H1 (cell line): ENCODE measurements at regions not wholly inside any gene's neighbourhood (a gene's known extent, or its start where the extent isn't known, plus 50 kb on each side); places are given as distances from the start of the nearest gene placed in this dataset.
A peak's percentile ranks its signal among the peaks of the same experiment; 100 is the strongest.

Source experiments
- CTCF ChIA-PET: fragments of 300-600 bp; sonication (Branson Sonifier 250); formaldehyde crosslinking; loops from one replicate; lab custom pipeline; 2021; ENCODE audit not compliant: partially characterized antibody; lab: Charles Lee
- POLR2A ChIA-PET: fragments of 300-600 bp; sonication (Branson Sonifier 250); formaldehyde crosslinking; loops from one replicate; lab custom pipeline; 2021; ENCODE audit warnings: inconsistent platforms; ENCODE audit not compliant: partially characterized antibody; lab: Charles Lee
- DNase-seq, 2 experiments: peaks; one replicate each; pipeline versions ENCODE4 v3.0.0 to v3.0.0-alpha.2; 2010 to 2022; ENCODE audit warnings: low spot score in 2 of 2, low read depth in 1 of 2, mixed read lengths in 1 of 2
- FAIRE-seq: peaks from 2 replicates; lab custom pipeline; 2011; peaks lifted over from hg19 to GRCh38; lab: Jason Lieb, UNC
- H2AFZ ChIP-seq: 2 replicates; pipeline ENCODE4 v1.8.1; 2012; ENCODE audit warnings: low read length, inconsistent platforms
- H2AK5ac ChIP-seq: 2 replicates; pipeline ENCODE4 v1.6.1; 2013; ENCODE audit warnings: low read depth, low read length
- H2BK120ac ChIP-seq: replicated peaks from 2 replicates; pipeline ENCODE3; 2013; ENCODE audit warnings: low read depth, low read length, inconsistent platforms
- H2BK12ac ChIP-seq: 2 replicates; pipeline ENCODE4 v1.6.1; 2013; ENCODE audit warnings: low read depth, low read length
- H2BK15ac ChIP-seq: 2 replicates; pipeline ENCODE4 v1.6.1; 2013; ENCODE audit warnings: low read length
- H2BK20ac ChIP-seq: 2 replicates; pipeline ENCODE4 v1.6.1; 2013; ENCODE audit warnings: low read length
- H2BK5ac ChIP-seq: 2 replicates; pipeline ENCODE4 v1.6.1; 2013; ENCODE audit warnings: low read depth, low read length
- H3K14ac ChIP-seq: 2 replicates; pipeline ENCODE4 v1.6.1; 2013; ENCODE audit warnings: inconsistent platforms; ENCODE audit not compliant: insufficient read length
- H3K18ac ChIP-seq: 2 replicates; pipeline ENCODE4 v1.6.1; 2013; ENCODE audit warnings: low read length; ENCODE audit errors: extremely low read depth
- H3K23ac ChIP-seq: 2 replicates; pipeline ENCODE4 v1.6.1; 2013; ENCODE audit warnings: inconsistent platforms; ENCODE audit not compliant: insufficient read length
- H3K23me2 ChIP-seq: 2 replicates; pipeline ENCODE4 v1.6.1; 2013; ENCODE audit warnings: low read depth, low read length
- H3K27ac ChIP-seq: 2 replicates; pipeline ENCODE4 v1.6.1; 2011; ENCODE audit warnings: low read depth, low read length, inconsistent platforms
- H3K27me3 ChIP-seq, 4 experiments: replicated peaks in 1 of 4; 1 replicate in 1 of 4; 2 replicates in 3 of 4; pipeline versions ENCODE4 v1.6.1 to v1.8.1; 2011 to 2013; ENCODE audit warnings: low read length in 3 of 4, mild to moderate bottlenecking in 3 of 4, inconsistent platforms in 2 of 4, mixed read lengths in 2 of 4, moderate library complexity in 1 of 4; ENCODE audit not compliant: control insufficient read depth in 3 of 4, insufficient read depth in 3 of 4; ENCODE audit errors: extremely low read depth in 1 of 4
- H3K36me3 ChIP-seq, 4 experiments: 2 replicates each; pipeline versions ENCODE4 v1.6.1 to v1.8.1; 2011 to 2013; ENCODE audit warnings: mild to moderate bottlenecking in 4 of 4, low read length in 3 of 4, moderate library complexity in 2 of 4, control low read depth in 1 of 4, inconsistent platforms in 1 of 4; ENCODE audit not compliant: insufficient read depth in 4 of 4, control insufficient read depth in 2 of 4
- H3K4ac ChIP-seq: replicated peaks from 2 replicates; pipeline ENCODE3; 2013; ENCODE audit warnings: low read length, low read depth, mixed read lengths, inconsistent platforms; ENCODE audit not compliant: insufficient read length
- H3K4me1 ChIP-seq, 4 experiments: replicated peaks in 1 of 4; 1 replicate in 1 of 4; 2 replicates in 3 of 4; pipeline versions ENCODE4 v1.6.1 to v1.8.1; 2011 to 2013; ENCODE audit warnings: low read length in 3 of 4, inconsistent platforms in 2 of 4, mixed read lengths in 1 of 4; ENCODE audit not compliant: insufficient read depth in 4 of 4, control insufficient read depth in 3 of 4
- H3K4me2 ChIP-seq, 2 experiments: 2 replicates each; pipeline versions ENCODE4 v1.6.1 to v1.8.1; 2011 to 2013; ENCODE audit warnings: low read depth in 2 of 2, low read length in 2 of 2, control low read depth in 1 of 2, inconsistent platforms in 1 of 2, mild to moderate bottlenecking in 1 of 2; ENCODE audit not compliant: insufficient read depth in 1 of 2
- H3K4me3 ChIP-seq, 4 experiments: fragments of 200-600, 300-600 bp in 1 of 4; sonication (generic), shearing (Covaris generic), sonication (Bioruptor Twin) in 1 of 4; 2 replicates each; pipeline versions ENCODE4 v1.5.1 to v1.8.1; 2011 to 2016; ENCODE audit warnings: low read length in 4 of 4, low read depth in 3 of 4, control low read depth in 2 of 4, inconsistent platforms in 2 of 4, mild to moderate bottlenecking in 2 of 4, mixed read lengths in 1 of 4, moderate library complexity in 1 of 4; ENCODE audit not compliant: insufficient read depth in 2 of 4; ENCODE audit errors: extremely low read depth in 1 of 4
- H3K56ac ChIP-seq: replicated peaks from 2 replicates; pipeline ENCODE3; 2013; ENCODE audit warnings: low read depth, mild to moderate bottlenecking, mixed read lengths, low read length, inconsistent platforms; ENCODE audit not compliant: insufficient read length
- H3K79me1 ChIP-seq: 2 replicates; pipeline ENCODE4 v1.6.1; 2013; ENCODE audit warnings: low read depth, low read length, control low read depth
- H3K79me2 ChIP-seq, 2 experiments: 2 replicates each; pipeline versions ENCODE4 v1.6.1 to v1.8.1; 2012 to 2013; ENCODE audit warnings: low read length in 2 of 2, mild to moderate bottlenecking in 2 of 2, inconsistent platforms in 1 of 2; ENCODE audit not compliant: insufficient read depth in 2 of 2, control insufficient read depth in 1 of 2
- H3K9ac ChIP-seq, 4 experiments: replicated peaks in 1 of 4; 1 replicate in 1 of 4; 2 replicates in 3 of 4; pipeline versions ENCODE4 v1.6.1 to v1.8.1; 2011 to 2013; ENCODE audit warnings: low read depth in 3 of 4, low read length in 3 of 4, control low read depth in 2 of 4, mild to moderate bottlenecking in 2 of 4, moderate library complexity in 2 of 4, inconsistent platforms in 1 of 4; ENCODE audit errors: extremely low read depth in 1 of 4
- H3K9me3 ChIP-seq, 2 experiments: 2 replicates each; pipeline versions ENCODE4 v1.6.1 to v1.8.1; 2012 to 2013; ENCODE audit warnings: mild to moderate bottlenecking in 2 of 2, moderate library complexity in 2 of 2, control low read depth in 1 of 2, inconsistent platforms in 1 of 2, low read depth in 1 of 2, low read length in 1 of 2, mixed read lengths in 1 of 2; ENCODE audit not compliant: insufficient read depth in 2 of 2
- H4K20me1 ChIP-seq, 2 experiments: replicated peaks in 1 of 2; 2 replicates each; pipeline versions ENCODE3 to v1.8.1; 2011 to 2013; ENCODE audit warnings: inconsistent platforms in 2 of 2, low read length in 2 of 2, mild to moderate bottlenecking in 1 of 2; ENCODE audit not compliant: insufficient read depth in 2 of 2, control insufficient read depth in 1 of 2
- H4K5ac ChIP-seq: 2 replicates; pipeline ENCODE4 v1.6.1; 2013; ENCODE audit warnings: low read length, low read depth, mixed read lengths, inconsistent platforms; ENCODE audit not compliant: insufficient read length
- H4K8ac ChIP-seq: 2 replicates; pipeline ENCODE4 v1.8.0; 2013; ENCODE audit warnings: mild to moderate bottlenecking, moderate library complexity, low read length, inconsistent platforms; ENCODE audit not compliant: insufficient read depth; ENCODE audit errors: extremely low read depth
- H4K91ac ChIP-seq: replicated peaks from 2 replicates; pipeline ENCODE3; 2013; ENCODE audit warnings: low read length, mixed read lengths, inconsistent platforms; ENCODE audit not compliant: insufficient read length
- BCL11A ChIP-seq, 2 experiments: IDR thresholded peaks; one replicate each; pipeline ENCODE4 v1.6.1; 2011; ENCODE audit warnings: low read depth in 2 of 2, low read length in 2 of 2, mild to moderate bottlenecking in 2 of 2
- CEBPB ChIP-seq: IDR thresholded peaks from 2 replicates; pipeline ENCODE4 v1.6.1; 2012; ENCODE audit warnings: low read depth, low read length
- CHD1 ChIP-seq: IDR thresholded peaks from 2 replicates; pipeline ENCODE4 v1.6.1; 2012; ENCODE audit warnings: low read depth, low read length, improper control_type of control experiment
- CTCF ChIP-seq, 3 experiments: IDR thresholded peaks; 1 replicate in 2 of 3; 2 replicates in 1 of 3; pipeline versions ENCODE4 v1.5.1 to v1.6.1; 2011; ENCODE audit warnings: low read length in 3 of 3, mild to moderate bottlenecking in 3 of 3, inconsistent platforms in 2 of 3, low read depth in 1 of 3, moderate library complexity in 1 of 3; ENCODE audit not compliant: insufficient read depth in 1 of 3; ENCODE audit errors: control extremely low read depth in 1 of 3
- GABPA ChIP-seq: IDR thresholded peaks from 2 replicates; pipeline ENCODE4 v1.6.1; 2011; ENCODE audit warnings: mild to moderate bottlenecking, low read length, moderate library complexity, borderline replicate concordance; ENCODE audit not compliant: insufficient read depth
- HDAC2 ChIP-seq, 2 experiments: fragments of 300-600 bp in 1 of 2; sonication (generic) in 1 of 2; IDR thresholded peaks; 2 replicates each; pipeline ENCODE4 v1.6.1; 2011 to 2012; ENCODE audit warnings: low read depth in 2 of 2, low read length in 2 of 2, mild to moderate bottlenecking in 2 of 2, moderate library complexity in 2 of 2, borderline replicate concordance in 1 of 2, inconsistent platforms in 1 of 2
- HDAC6 ChIP-seq: IDR thresholded peaks from one replicate; pipeline ENCODE4 v1.7.1; 2012; ENCODE audit warnings: low read depth, mild to moderate bottlenecking, inconsistent platforms, low read length, moderate library complexity
- RAD21 ChIP-seq, 2 experiments: IDR thresholded peaks in 1 of 2; conservative IDR thresholded peaks in 1 of 2; 2 replicates each; pipeline ENCODE4 v1.6.1; 2011; ENCODE audit warnings: low read depth in 2 of 2, low read length in 2 of 2, improper control_type of control experiment in 1 of 2, inconsistent platforms in 1 of 2, mild to moderate bottlenecking in 1 of 2, moderate library complexity in 1 of 2
- TAF7 ChIP-seq: optimal IDR thresholded peaks from 2 replicates; pipeline ENCODE3; 2011; ENCODE audit warnings: low read depth, mild to moderate bottlenecking, inconsistent platforms, low read length, moderate library complexity, borderline replicate concordance
- WGBS, 2 experiments: shearing (Covaris generic) in 1 of 2; methylation state at CpG; one replicate each; pipeline versions ENCODE4 v1.1.6 to v1.1.7; 2013 to 2015; ENCODE audit warnings: low lambda C conversion rate in 2 of 2, mixed read lengths in 2 of 2, inconsistent platforms in 1 of 2, low coverage in 1 of 2, missing lambda C conversion rate in 1 of 2; ENCODE audit not compliant: insufficient replicate concordance in 2 of 2, insufficient coverage in 1 of 2, insufficient read length in 1 of 2; ENCODE audit errors: extremely low coverage in 1 of 2, missing lambda C conversion rate in 1 of 2; 5-methylcytosine and 5-hydroxymethylcytosine counted together

- no peaks in the 10 kb centered on the region for H3K9me3 ChIP-seq
- no peaks in the 10 kb centered on the region for H3K36me3 ChIP-seq
- no peak overlapping the region for H3K27ac ChIP-seq
- H2BK120ac ChIP-seq = no peak overlapping the region
- no peak overlapping the region for H2AK5ac ChIP-seq
- WGBS, 2 experiments = 0% methylated on average over 1 of the region's 1 CpG; no CpG with 5 or more reads in 1 of the 2 experiments
- H3K27me3 ChIP-seq = no peaks in the 10 kb centered on the region; a peak in 1 of 7 replicates
- H3K4me2 ChIP-seq = no peak overlapping the region
- FAIRE-seq (peak; percentile 73), DNase-seq (no peak)
- no peak overlapping the region for H2AFZ ChIP-seq
- no peak overlapping the region for H3K56ac ChIP-seq
- CTCF ChIA-PET = interaction anchor here (0.6 to 6.0 kb wide), 21 partner anchors 10 to 1825 kb away, joined by 3 to 36 read pairs (median 4); no protein-coding TSS in a partner anchor
- H3K4me1 ChIP-seq = no peaks in the 10 kb centered on the region
- H4K5ac ChIP-seq = no peak overlapping the region
- no peak overlapping the region for H3K14ac ChIP-seq
- H2BK5ac ChIP-seq = no peak overlapping the region
- no peak overlapping the region for H4K91ac ChIP-seq
- no peaks in the 10 kb centered on the region for H3K79me2 ChIP-seq
- no peak overlapping the region for H2BK15ac ChIP-seq
- H3K23me2 ChIP-seq = no peaks in the 10 kb centered on the region
- TF ChIP-seq CHD1 (no peak), BCL11A (IDR thresholded peaks at IDR 0.05; ENCODE audit: low read depth in 2 of 2, low read length in 2 of 2) (no peak), CEBPB (no peak), RAD21 (IDR thresholded peaks at IDR 0.05 in 1 of 2, conservative IDR thresholded peaks at IDR 0.05 in 1 of 2; ENCODE audit: low read depth in 2 of 2, low read length in 2 of 2) (peak; percentile 82 to 84), CTCF (IDR thresholded peaks at IDR 0.05; ENCODE audit: control extremely low read depth in 1 of 3, insufficient read depth in 1 of 3, low read depth in 1 of 3, low read length in 3 of 3) (peak in 2 of 3 experiments; percentile 61 to 66; a peak in 3 of 4 replicates), HDAC2 (IDR thresholded peaks at IDR 0.05; ENCODE audit: borderline replicate concordance in 1 of 2, low read depth in 2 of 2, low read length in 2 of 2) (no peak), GABPA (no peak), TAF7 (no peak), HDAC6 (no peak)
- H3K23ac ChIP-seq = no peak overlapping the region
- H2BK20ac ChIP-seq = no peak overlapping the region
- POLR2A ChIA-PET = no interaction called here
- H3K18ac ChIP-seq = no peak overlapping the region
- no peak overlapping the region for H2BK12ac ChIP-seq
- no peak overlapping the region for H3K9ac ChIP-seq
- H4K20me1 ChIP-seq = no peaks in the 10 kb centered on the region
- no peaks in the 10 kb centered on the region for H3K79me1 ChIP-seq
- H4K8ac ChIP-seq = no peak overlapping the region
- no peak overlapping the region for H3K4me3 ChIP-seq
- no peak overlapping the region for H3K4ac ChIP-seq
Measured at GRCh38 chr2:204024503-204024902, 87.9 kb downstream of the ICOS start.
